Right renal cortex interstitium (tissue), 3 donors: ENCODE measurements at regions not wholly inside any gene's neighbourhood (a gene's known extent, or its start where the extent isn't known, plus 50 kb on each side); places are given as distances from the start of the nearest gene placed in this dataset.

Source experiments
- DNase-seq, 3 donors: peaks; one replicate each; pipeline ENCODE4 v3.0.0-alpha.2; 2013; ENCODE audit warnings: low read depth in 3 of 3, low spot score in 2 of 3

DNA sequence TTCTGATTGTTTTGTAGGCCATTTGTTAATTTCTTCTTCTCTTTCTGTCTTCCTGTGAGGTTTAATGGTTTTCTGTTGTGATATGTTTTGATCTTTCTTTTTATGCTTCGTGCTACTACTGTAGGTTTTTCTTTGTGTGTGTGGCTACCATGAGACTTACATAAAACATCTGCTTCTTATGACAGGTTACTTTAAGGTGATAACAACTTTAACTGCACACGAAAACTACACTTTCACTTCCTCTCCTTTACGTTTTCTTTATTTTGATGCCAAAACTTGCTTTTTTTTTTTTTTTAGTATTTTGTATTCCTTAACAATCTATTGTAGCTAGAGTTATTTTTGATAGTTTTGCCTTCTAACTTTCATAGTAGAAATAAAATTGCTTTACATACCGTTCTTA, 691.3 kb downstream of the TSN start:
- DNase-seq = no peak

DNA sequence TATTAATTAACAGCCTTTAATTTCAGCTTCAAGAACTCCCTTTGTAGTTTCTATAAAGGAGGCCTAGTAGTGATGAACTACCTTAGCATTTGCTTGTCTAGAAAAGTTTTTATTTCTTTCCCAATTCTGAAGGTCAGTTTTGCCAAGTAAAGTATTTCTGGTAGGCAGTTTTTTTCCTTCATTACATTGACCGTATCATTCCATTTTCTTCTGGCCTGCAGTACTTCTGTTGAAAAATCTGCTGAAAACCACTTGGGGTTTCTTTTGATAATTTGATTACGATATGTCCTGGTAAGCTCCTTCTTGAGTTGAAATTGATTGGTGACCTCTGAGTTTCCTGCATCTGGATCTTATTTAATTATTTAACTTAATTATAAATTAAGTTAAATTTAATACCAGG, 691.8 kb downstream of the TSN start:
- DNase-seq = no peak

DNA sequence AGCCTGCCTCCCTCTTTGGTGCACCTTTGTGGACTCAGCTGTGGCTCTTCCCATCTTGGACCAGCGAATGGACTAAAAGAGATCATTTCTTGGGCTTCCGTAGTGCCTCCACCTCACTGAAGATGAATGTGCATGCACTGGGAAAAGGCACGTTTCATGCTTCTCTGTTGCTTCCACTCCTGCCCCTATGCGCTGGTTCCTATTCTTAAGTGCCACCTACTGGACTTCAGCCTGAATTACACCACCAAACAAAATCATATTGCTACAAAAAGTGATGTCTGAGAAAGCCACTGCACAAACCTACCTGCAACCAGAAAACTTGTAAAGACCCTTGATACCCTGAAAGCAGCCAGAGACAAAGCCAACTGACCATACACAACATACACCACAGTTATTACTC, 695.6 kb downstream of the TSN start:
- DNase-seq = no peak

DNA sequence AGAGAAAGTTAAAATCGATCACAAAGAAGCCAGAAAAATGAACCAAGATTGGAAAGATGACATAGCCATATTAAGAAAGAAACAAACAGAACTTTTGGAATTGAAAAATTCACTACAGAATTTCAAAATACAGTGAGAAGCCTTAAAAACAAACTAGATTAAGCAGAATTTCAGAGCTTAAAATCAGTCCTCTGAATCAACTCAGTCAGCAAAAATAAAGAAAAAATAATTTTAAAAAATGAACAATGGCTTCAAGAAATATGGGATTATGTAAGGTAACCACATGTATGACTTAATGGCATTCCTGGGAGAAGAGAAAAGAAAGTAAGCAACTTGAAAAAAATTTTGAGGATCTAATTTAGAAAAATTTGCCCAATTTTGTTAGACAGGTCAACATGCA, 696.2 kb downstream of the TSN start:
- no peak for DNase-seq

DNA sequence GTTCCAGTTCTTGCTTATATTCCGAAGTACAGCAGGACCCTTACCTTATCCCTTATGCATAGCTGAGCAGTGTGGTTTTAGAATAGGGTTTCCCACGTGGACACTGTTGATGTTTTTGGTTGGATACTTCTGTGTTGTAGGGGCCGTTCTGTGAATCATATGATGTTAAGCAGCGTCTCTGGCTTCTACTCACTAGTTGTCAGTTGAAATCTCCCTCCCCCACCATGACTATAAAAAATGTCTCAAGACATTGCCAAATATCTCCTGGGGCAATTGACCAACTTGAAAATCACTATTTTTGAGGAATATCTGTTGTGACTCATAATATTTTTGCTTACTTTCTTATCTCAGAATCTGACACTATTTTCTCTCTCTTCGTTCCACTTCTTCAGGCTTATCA, 713.7 kb downstream of the TSN start:
- no peak for DNase-seq

DNA sequence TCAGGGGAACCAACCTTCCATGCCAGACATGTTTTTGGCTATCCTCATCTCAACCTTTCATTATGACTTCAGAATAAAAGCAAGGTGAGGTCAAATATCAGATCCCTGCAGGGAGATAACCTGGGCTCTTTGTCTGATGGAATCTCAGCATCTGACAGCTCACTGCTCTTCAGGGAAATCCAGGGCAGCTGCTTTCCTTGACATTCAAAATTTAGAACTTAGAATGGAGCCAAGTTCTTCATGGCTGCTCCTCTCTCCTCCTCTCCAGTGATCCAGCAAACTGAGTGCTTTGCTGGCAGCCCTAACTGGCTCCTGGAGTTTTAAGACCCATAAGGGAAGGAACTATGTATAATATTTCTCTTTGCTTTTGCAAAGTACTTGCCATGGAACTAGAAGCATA, 716.3 kb downstream of the TSN start:
- DNase-seq = no peak

DNA sequence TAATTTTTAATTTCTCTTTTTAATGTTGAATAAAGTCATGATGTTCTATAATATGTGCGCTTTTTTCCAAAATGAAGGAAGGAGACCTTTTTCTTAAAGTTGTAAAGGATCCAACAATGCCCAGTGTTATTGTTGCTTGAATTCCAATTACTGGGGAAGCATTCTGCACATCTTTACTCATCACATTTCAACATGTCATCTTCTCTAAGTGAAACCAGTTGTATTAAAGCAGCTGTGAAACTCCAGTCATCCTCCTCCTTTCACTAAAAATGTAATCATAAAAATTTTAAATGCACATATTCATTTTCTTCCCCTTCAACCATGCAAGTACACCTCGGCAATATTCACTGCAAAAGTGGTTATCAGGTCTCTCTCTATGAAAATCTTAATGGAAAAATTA, 722.7 kb downstream of the TSN start:
- no peak for DNase-seq

DNA sequence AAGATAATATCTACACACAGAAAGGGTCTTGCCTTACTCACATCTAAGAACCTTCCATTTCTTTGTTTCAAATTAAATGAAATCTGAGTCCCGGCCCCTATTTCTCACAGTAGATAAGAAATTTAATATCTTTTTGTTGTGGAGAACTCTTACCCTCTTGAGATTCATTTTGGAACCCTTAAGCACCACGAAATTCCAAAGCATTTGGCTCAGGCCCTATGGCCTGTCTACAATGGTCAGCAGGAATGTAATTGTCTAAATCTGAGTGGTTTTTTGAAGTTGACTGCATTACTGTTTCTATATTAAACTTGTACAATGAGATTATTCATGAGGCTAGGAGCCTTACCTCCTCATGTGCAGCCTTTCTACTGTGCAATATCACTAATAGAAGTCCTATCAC, 723.3 kb downstream of the TSN start:
- no peak for DNase-seq

DNA sequence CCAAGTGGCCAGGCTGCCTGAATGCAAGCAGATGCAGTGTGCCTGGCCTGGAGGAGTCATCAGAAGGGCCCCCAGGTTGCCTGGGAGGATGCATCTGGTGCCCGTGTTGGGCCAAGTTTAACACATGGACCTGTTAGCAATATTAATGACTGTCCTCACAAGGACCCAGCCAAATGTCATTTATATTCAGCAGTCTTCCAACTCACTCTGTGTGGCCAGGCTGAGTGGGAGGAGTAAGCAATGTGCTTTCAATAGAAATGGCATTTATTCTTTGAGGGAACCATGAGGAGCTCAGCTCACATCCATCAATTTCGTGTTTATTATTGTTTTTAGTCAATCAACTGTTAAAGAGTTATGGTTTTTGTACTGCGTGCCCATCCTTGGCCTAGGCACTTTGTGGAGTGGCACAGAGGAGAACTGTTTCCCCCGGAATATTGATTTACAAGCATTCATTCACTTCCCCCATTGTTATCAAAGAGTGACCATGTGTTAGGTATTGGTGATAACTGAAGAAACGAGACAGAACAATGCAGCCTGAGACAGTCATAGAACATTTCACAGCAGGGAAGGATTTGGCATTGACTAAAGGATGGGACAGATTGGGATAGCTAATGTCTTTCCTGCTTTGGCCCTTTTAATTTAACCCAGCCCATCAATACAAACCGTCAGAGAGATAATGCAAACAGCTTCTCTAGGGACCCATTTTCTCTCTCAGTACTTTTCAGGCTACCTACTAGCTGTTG, 725.2 kb downstream of the TSN start:
- no peak for DNase-seq

DNA sequence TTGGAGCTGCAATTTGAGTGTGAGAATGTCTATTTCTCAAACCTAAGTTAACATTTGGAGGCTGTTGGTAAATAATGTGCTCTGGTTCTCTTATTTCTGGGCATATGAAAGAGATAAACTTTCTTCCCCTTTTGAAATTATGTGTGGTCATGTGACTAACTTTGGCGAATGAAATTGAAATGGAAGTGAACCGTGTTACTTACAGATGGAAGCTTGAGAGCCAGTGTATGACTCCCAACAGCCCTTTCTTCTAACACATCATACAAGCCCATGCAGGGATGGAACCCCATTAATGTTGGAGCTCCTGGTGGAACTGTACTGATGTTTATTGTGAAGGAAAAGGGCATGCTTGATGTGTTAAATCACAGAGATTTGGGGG, 725.8 kb downstream of the TSN start:
- DNase-seq = no peak

DNA sequence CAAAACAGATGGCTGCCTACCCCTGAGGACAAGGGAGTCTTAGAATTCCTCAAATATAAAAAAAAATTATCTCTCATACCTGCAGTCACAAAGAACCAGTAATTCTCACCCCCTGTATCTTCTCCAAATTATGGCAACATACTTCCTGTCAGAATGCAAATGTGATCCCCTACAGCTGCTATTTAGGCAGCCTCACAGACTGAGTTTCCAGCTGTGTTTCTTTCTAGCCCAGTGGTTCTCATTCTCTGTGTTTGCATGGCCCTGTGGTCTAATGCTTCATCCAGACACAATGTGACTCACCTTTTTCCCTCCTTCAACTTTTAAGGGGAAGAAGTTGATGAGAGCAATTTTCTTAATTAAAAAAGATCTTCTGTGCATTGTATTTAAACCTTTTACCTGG, 726.3 kb downstream of the TSN start:
- no peak for DNase-seq

DNA sequence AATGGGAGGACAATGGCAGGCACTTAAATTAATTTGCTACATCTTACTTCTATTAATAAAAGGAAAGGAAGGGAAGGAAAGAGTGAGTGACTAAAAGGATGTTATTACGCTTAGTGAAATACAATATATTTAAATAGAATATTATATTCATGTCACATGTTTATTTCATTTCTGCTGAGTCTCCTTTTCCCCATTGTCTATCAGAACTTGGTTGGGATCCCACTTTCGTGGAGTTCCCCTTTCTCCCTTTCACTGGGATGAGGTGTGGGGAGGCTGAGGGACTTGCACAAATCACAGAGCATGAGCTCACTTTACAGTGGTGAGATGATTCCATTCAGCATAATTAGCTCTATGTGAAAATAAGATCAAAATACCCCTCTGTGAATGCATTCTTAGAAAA, 730.6 kb downstream of the TSN start:
- DNase-seq = no peak

DNA sequence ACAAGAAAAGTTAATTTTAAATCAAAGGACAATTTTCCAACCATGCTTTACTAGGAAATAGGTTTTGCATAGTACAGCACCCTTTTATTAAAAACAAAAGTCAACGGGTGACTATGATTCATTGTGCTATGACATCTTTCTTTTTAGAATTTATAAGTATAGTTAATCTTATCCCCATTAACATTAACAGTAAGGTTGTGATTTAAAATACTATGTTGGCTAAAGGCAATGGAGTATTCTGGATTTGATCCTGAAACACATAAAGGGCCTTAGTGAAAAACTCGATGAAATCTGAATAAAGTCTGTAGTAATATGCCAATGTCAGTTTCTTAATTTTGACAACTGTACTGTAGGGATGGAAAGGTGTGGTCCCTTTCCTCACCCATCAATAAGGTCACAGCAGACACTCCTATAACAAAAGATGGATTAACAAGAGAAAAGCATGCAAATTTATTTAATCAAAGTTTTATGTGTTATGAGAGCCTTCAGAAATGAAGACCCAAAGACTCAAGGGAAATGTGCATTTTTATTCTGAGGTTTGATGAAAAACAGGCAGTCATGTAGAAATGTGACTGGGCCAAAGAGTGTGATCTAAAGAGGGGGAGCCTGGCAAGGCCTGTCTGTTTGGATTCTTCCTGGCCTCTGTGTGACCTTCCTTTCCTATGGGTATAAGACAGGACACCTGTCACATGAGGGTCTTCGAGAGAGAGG, 731.4 kb downstream of the TSN start:
- DNase-seq = no peak

DNA sequence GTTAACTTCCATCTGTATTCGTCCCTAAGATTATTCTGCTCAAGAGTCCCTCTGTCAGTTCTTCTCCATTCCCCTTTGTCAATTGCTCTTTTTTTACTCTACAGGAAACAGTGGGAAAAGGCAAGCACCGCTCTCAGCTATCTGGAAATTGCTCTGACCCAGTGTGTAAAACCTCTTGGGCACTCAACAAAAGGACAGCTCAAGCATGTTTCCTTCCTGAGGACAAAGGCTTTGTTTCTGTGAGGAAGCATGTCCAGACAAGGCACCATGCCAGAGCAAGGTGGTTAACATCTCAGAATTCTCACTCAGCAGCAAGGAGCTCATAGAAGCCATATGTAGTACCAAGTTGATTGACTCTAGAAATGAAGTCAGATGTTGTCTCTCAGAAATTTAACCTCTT, 735.6 kb downstream of the TSN start:
- no peak for DNase-seq

DNA sequence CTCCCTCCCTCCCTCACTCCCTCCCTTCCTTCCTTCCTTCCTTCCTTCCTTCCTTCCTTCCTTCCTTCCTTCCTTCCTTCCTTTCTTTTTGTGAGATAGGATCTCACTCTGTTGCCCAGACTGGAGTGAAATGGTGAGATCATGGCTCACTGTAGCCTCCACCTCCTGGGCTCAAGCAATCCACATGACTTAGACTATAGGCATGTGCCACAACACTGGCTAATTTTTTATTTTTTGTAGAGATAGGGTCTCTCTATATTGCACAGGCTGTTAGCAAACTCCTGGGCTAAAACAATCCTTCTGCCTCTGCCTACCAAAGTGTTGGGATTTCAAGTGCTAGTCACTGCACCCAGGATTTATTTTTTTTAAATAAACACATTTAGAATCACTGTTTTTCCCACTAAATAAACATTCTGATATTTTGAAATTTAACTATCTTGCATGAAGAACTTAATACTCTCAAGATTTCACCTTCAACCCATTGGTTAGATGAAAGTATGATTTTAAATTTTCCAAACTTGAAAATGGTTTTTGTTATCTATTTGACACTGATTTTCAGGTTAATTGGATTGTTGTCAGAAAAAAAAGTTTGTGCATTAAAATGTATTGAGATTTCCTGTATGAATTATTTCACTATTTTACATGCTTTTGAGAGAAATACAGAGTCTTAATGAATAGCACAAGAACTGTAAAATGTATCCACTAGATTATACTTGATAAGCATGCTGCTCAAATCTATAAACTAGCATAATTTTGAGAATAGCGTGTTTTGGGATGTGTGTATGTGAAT, 745.1 kb downstream of the TSN start:
- no peak for DNase-seq

DNA sequence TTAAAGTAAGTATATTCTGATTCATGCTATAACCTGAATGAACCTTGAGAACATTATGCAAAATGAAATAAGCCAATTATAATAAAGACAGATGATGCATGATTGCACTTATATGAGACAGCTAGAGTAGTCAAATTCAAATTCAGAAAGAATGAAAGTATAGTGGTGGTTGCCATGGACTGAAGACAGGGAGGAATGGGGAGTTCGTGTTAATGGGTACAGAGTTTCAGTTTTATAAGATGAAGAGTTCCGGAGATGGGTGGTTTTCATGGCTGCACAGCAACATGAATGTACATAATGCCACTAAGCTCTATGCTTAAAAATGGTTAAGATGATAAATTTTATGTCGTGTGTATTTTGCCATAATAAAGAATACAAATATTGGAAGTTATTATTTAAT, 751.2 kb downstream of the TSN start:
- DNase-seq = no peak

DNA sequence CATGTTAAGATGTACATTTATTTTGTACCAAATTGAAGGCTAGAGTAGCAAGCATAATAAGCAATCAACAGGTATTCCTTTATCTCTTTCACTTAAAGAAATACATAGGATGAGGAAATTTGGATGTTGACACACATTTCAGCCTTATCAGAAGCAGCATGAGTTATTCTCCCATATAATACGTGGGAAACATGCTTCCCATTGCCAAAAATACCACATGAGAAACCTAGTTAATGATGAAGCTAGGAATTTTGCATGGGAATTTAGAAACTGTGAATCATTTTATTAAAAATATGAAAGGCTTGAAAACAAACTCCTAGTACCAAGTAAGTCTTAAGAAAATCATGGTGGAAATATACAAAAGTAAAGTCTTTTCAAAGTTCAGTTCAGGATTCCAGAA, 751.8 kb downstream of the TSN start:
- no peak for DNase-seq

DNA sequence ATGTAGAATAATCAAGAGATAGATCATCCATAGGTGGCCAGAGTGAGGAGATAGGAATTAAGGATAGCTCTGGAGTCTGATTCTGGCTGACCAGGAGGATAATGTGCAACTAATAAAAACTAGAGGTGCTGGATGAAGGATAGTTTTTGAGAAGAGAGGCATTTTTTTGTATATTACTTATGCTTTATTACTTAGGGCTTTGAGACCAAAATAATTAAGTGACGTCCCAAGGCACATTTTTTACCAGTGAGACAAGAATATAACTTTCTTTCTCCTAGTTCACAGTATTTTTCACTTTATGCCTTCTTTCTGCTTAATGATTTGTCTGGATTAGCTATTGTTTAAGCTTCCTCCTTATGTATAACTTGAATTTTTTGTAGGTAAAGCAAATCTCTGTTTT, 756.6 kb downstream of the TSN start:
- DNase-seq = no peak

DNA sequence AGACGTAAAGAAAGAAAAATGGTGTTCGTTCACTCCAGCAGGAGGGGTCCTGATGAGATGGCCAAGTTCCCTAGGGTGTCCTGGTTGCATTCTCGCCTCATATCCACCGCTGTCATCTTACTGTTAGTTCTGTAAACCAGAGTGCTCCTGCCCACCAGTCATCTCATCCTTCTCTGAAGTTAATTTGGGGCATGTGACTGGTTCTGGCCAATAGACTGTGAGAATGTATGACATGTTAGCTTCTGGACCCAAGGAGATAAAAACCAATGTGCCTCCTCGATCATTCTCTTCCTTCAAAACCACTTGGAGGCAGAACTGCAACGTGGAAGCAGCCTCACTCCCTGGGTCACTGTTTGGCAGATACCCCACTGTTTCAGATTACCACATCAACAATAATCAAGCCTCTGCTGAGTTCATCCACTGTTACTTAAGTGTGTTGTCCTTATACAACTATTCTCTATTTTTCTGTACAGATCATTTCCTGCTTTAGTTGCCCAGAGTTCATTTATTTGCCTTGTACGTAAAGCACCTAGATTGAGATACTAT, 759.1 kb downstream of the TSN start:
- no peak for DNase-seq

DNA sequence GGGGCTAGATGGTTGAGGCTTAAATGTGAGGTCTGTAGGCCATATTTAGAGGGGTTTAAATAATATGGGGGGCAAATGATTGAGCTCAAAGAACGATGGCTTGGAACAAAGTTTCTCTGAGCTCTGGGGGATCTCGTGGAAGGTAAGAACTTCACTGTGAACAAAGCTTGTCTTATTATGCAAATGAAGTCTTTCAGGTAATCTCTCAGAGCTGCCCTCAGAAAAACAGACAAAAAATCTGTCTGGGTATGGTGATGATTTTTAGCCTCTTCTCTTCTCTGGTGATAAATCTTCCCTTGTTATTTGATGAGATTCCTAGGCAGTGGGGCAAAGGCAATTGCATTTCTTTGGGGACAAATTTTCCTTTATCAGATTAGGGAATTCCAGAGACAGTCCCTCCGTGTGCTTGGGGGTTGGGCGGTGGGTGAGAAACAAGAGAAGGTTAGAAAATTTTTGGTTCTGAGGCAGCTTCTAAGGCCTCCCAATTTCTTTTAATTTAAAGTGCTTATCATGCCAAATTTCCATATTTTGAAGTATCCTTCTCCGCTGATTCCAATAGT, 760.4 kb downstream of the TSN start:
- no peak for DNase-seq

DNA sequence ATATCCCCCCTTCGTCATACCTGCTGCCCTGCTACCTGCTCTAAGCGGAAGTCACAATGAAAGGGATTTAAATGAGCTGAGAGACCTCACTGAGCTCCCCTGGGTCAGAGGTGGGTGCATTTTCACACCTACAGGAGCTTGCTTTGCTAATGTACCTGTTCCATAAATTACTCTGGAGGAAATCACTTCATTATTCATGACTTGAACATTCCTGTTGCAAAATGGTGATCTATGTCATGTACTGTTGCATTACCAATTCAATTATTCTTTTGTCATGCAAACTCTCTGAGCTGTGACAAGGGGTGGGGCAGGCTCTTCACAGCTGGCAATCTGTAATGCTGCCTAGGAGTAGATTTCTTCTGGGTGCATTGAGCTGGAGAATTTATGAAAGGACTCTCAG, 761.3 kb downstream of the TSN start:
- no peak for DNase-seq
